ENCODE measurements at regions not wholly inside any gene's neighbourhood (a gene's known extent, or its start where the extent isn't known, plus 50 kb on each side); places are given as distances from the start of the nearest gene placed in this dataset.

- ATAC-seq (ENCODE audit: low FRiP score) (no peak), DNase-seq (ENCODE audit: low spot score) (no peak)
- TF ChIP-seq CTCF (IDR thresholded peaks at IDR 0.05): no peak
Measured at GRCh38 chr17:34486761-34487160, 92.6 kb upstream of the TMEM132E start.

GRCh38 chr17:34485999-34486398, 93.4 kb upstream of the TMEM132E start:
- no peak for TF ChIP-seq CTCF (IDR thresholded peaks at IDR 0.05)
- DNase-seq (ENCODE audit: low spot score) (no peak), ATAC-seq (ENCODE audit: low FRiP score) (no peak)

- no peak for ATAC-seq (ENCODE audit: low FRiP score)
- DNase-seq (ENCODE audit: low spot score): no peak
- no peak for TF ChIP-seq CTCF (IDR thresholded peaks at IDR 0.05)
Measured at GRCh38 chr17:34484193-34484733, 95.1 kb upstream of the TMEM132E start.

GRCh38 chr17:34482730-34483129, 96.7 kb upstream of the TMEM132E start:
- DNase-seq (ENCODE audit: low spot score): no peak
- ATAC-seq (ENCODE audit: low FRiP score): no peak
- TF ChIP-seq CTCF (IDR thresholded peaks at IDR 0.05): no peak

GRCh38 chr17:34481779-34482178, 97.6 kb upstream of the TMEM132E start:
- TF ChIP-seq CTCF (IDR thresholded peaks at IDR 0.05): no peak
- ATAC-seq (ENCODE audit: low FRiP score) (no peak), DNase-seq (ENCODE audit: low spot score) (no peak)

GRCh38 chr17:34479371-34479770, 100.0 kb upstream of the TMEM132E start:
- ATAC-seq (ENCODE audit: low FRiP score): no peak

More at GRCh38 chr17:34479371-34479770, 100.0 kb upstream of the TMEM132E start:
- no peak for TF ChIP-seq CTCF (IDR thresholded peaks at IDR 0.05)
- no peak for DNase-seq (ENCODE audit: low spot score)
